Left ventricle myocardium inferior (tissue), 1 donor: ENCODE measurements at regions not wholly inside any gene's neighbourhood (a gene's known extent, or its start where the extent isn't known, plus 50 kb on each side); places are given as distances from the start of the nearest gene placed in this dataset.

ENCODE experiments used
- DNase-seq: peaks from one replicate; pipeline ENCODE4 v3.0.0-alpha.2; 2020
- H3K27ac ChIP-seq: fragments of 200-600 bp; replicated peaks from 2 replicates; pipeline ENCODE4 v1.8.0; 2021
- H3K27me3 ChIP-seq: fragments of 200-600 bp; 2 replicates; pipeline ENCODE4 v1.8.0; 2021; ENCODE audit warnings: low read depth
- H3K36me3 ChIP-seq: fragments of 200-600 bp; 2 replicates; pipeline ENCODE4 v1.8.0; 2021
- H3K4me1 ChIP-seq: fragments of 200-600 bp; 2 replicates; pipeline ENCODE4 v1.8.0; 2021
- H3K4me3 ChIP-seq: fragments of 200-600 bp; 2 replicates; pipeline ENCODE4 v1.8.0; 2021; ENCODE audit warnings: mild to moderate bottlenecking, moderate library complexity
- H3K9me3 ChIP-seq: fragments of 200-600 bp; replicated peaks from 2 replicates; pipeline ENCODE4 v1.8.0; 2021
- CTCF ChIP-seq: fragments of 200-600 bp; IDR thresholded peaks from 2 replicates; pipeline ENCODE4 v1.8.0; 2021; ENCODE audit warnings: antibody characterized with exemption, mild to moderate bottlenecking, borderline replicate concordance
- intact Hi-C: fragments of 100-400 bp; cut with micrococcal nuclease; formaldehyde crosslinking; loops from one replicate; pipeline ENCODE4 v1.11.0; 2022
- donor health status: DM: no; HTN: yes; CAD: no; lungs with severe emphysema.

- Histone ChIP-seq H3K9me3 (no peaks in the 10 kb centered on the region), H3K27me3 (peaks cover 53% of the 10 kb centered on the region), H3K27ac (no peak overlapping the region), H3K4me3 (no peak overlapping the region), H3K4me1 (no peaks in the 10 kb centered on the region), H3K36me3 (no peaks in the 10 kb centered on the region)
- TF ChIP-seq CTCF: no peak
- DNase-seq: no peak
- intact Hi-C loops: no loop called here
Measured at GRCh38 chr2:239724851-239725550, 300.1 kb downstream of the NDUFA10 start.

GRCh38 chr2:239724194-239724849, 300.8 kb downstream of the NDUFA10 start:
- H3K27me3 ChIP-seq: peaks cover 47% of the 10 kb centered on the region
- no peaks in the 10 kb centered on the region for H3K9me3 ChIP-seq
- H3K27ac ChIP-seq: no peak overlapping the region
- no peak for TF ChIP-seq CTCF
- intact Hi-C loops: no loop called here
- no peaks in the 10 kb centered on the region for H3K4me1 ChIP-seq
- H3K36me3 ChIP-seq: no peaks in the 10 kb centered on the region
- no peak for DNase-seq
- no peak overlapping the region for H3K4me3 ChIP-seq

GRCh38 chr2:239723486-239724193, 301.5 kb downstream of the NDUFA10 start:
- H3K27ac ChIP-seq: no peak overlapping the region
- H3K9me3 ChIP-seq: no peaks in the 10 kb centered on the region
- no peak for TF ChIP-seq CTCF
- no peak for DNase-seq
- no peaks in the 10 kb centered on the region for H3K4me1 ChIP-seq
- intact Hi-C loops: no loop called here
- no peaks in the 10 kb centered on the region for H3K36me3 ChIP-seq
- H3K27me3 ChIP-seq: peaks cover 41% of the 10 kb centered on the region
- no peak overlapping the region for H3K4me3 ChIP-seq

- H3K4me1 ChIP-seq: no peaks in the 10 kb centered on the region
- no peak for DNase-seq
- H3K9me3 ChIP-seq: no peaks in the 10 kb centered on the region
- intact Hi-C loops: no loop called here
- H3K4me3 ChIP-seq: no peak overlapping the region
- no peak overlapping the region for H3K27ac ChIP-seq
- H3K27me3 ChIP-seq: peaks cover 41% of the 10 kb centered on the region
- no peaks in the 10 kb centered on the region for H3K36me3 ChIP-seq
- no peak for TF ChIP-seq CTCF
Measured at GRCh38 chr2:239722760-239723470, 302.2 kb downstream of the NDUFA10 start.

GRCh38 chr2:239721991-239722759, 303.0 kb downstream of the NDUFA10 start:
- intact Hi-C loops: no loop called here
- TF ChIP-seq CTCF: no peak
- H3K27me3 ChIP-seq: peaks cover 38% of the 10 kb centered on the region
- no peak overlapping the region for H3K27ac ChIP-seq
- H3K4me3 ChIP-seq: no peak overlapping the region
- H3K9me3 ChIP-seq: no peaks in the 10 kb centered on the region
- H3K36me3 ChIP-seq: no peaks in the 10 kb centered on the region
- DNase-seq: no peak
- H3K4me1 ChIP-seq: no peaks in the 10 kb centered on the region
